ENCODE measurements at regions not wholly inside any gene's neighbourhood (a gene's known extent, or its start where the extent isn't known, plus 50 kb on each side); places are given as distances from the start of the nearest gene placed in this dataset.

DNA sequence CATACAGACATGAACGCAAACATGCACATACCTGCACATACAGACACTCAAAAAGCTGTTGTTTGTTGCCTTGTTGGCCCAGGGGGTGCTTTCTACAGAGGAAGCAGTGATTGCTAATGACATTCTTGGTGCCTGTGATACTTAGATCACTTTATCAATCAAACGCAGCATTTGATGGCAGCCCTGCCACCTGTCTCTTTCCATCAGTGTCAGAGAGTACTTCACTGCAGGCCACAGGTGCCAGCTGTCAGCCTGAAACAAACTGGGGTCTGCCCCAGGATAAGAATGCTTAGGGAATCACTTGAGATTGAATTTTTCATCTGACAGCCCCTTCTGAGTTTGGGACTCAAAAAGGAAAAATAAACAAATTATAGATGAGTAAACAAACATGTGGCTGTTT, 388.9 kb upstream of the SGCD start:
- Histone ChIP-seq H3K9ac (replicated peaks in 1 of 4; ENCODE audit: extremely low read depth in 1 of 4, low read depth in 3 of 4, low read length in 3 of 4) (no peak overlapping the region), H2BK12ac (ENCODE audit: low read depth, low read length) (no peak overlapping the region), H2BK120ac (replicated peaks; ENCODE audit: low read depth, low read length) (no peak overlapping the region), H3K18ac (ENCODE audit: extremely low read depth, low read length) (no peak overlapping the region), H4K8ac (ENCODE audit: extremely low read depth, insufficient read depth, low read length) (no peak overlapping the region), H3K79me1 (ENCODE audit: low read depth, low read length) (no peaks in the 10 kb centered on the region), H4K5ac (ENCODE audit: insufficient read length, low read depth, low read length) (no peak overlapping the region), H3K79me2 (ENCODE audit: control insufficient read depth in 1 of 2, insufficient read depth in 2 of 2, low read length in 2 of 2) (no peaks in the 10 kb centered on the region), H2AK5ac (ENCODE audit: low read depth, low read length) (no peak overlapping the region), H3K27me3 (replicated peaks in 1 of 4; ENCODE audit: control insufficient read depth in 3 of 4, extremely low read depth in 1 of 4, insufficient read depth in 3 of 4, low read length in 3 of 4) (no peaks in the 10 kb centered on the region), H4K20me1 (replicated peaks in 1 of 2; ENCODE audit: control insufficient read depth in 1 of 2, insufficient read depth in 2 of 2, low read length in 2 of 2) (no peaks in the 10 kb centered on the region), H3K36me3 (ENCODE audit: control insufficient read depth in 2 of 4, insufficient read depth in 4 of 4, low read length in 3 of 4) (no peaks in the 10 kb centered on the region), H2BK15ac (ENCODE audit: low read length) (no peak overlapping the region), H3K4me2 (ENCODE audit: insufficient read depth in 1 of 2, low read depth in 2 of 2, low read length in 2 of 2) (no peak overlapping the region), H2BK5ac (ENCODE audit: low read depth, low read length) (no peak overlapping the region), H3K4me3 (ENCODE audit: extremely low read depth in 1 of 4, insufficient read depth in 2 of 4, low read depth in 3 of 4, low read length in 4 of 4) (no peak overlapping the region), H3K56ac (replicated peaks; ENCODE audit: insufficient read length, low read depth, low read length) (no peak overlapping the region), H2AFZ (ENCODE audit: low read length) (no peak overlapping the region), H2BK20ac (ENCODE audit: low read length) (no peak overlapping the region), H3K14ac (ENCODE audit: insufficient read length) (no peak overlapping the region), H3K4me1 (replicated peaks in 1 of 4; ENCODE audit: control insufficient read depth in 3 of 4, insufficient read depth in 4 of 4, low read length in 3 of 4) (no peaks in the 10 kb centered on the region), H3K4ac (replicated peaks; ENCODE audit: insufficient read length, low read depth, low read length) (no peak overlapping the region), H3K23ac (ENCODE audit: insufficient read length) (no peak overlapping the region), H3K9me3 (ENCODE audit: insufficient read depth in 2 of 2, low read depth in 1 of 2, low read length in 1 of 2) (no peaks in the 10 kb centered on the region), H4K91ac (replicated peaks; ENCODE audit: insufficient read length, low read length) (no peak overlapping the region), H3K23me2 (ENCODE audit: low read depth, low read length) (no peaks in the 10 kb centered on the region), H3K27ac (ENCODE audit: low read depth, low read length) (no peak overlapping the region)
- no peak for DNase-seq (ENCODE audit: low read depth in 1 of 2, low spot score in 2 of 2)
- no peak for FAIRE-seq
- no peak for TF ChIP-seq TEAD4 (IDR thresholded peaks at IDR 0.05; ENCODE audit: low read depth, low read length)
- no peak for TF ChIP-seq MAX (IDR thresholded peaks at IDR 0.05)
- no peak for TF ChIP-seq ZNF274 (IDR thresholded peaks at IDR 0.05; ENCODE audit: borderline replicate concordance, extremely low read depth, low read length)
- TF ChIP-seq SRF (IDR thresholded peaks at IDR 0.05; ENCODE audit: low read depth, low read length) = no peak
- ChIA-PET CTCF (ENCODE audit: partially characterized antibody) (interaction anchor here (1.2 kb wide), 1 partner anchor 1194 kb away, joined by 3 read pairs; no protein-coding TSS in a partner anchor), POLR2A (ENCODE audit: partially characterized antibody) (no interaction called here)
- WGBS, 2 experiments (ENCODE audit: extremely low coverage in 1 of 2, insufficient coverage in 1 of 2, insufficient read length in 1 of 2, insufficient replicate concordance in 2 of 2, low coverage in 1 of 2, low lambda C conversion rate in 2 of 2, missing lambda C conversion rate in 1 of 2) = 84% methylated on average over 2 of the region's 2 CpGs; no CpG with 5 or more reads in 1 of the 2 experiments

Measured in H1 (cell line).